HEK293 (cell line): ENCODE measurements at regions not wholly inside any gene's neighbourhood (a gene's known extent, or its start where the extent isn't known, plus 50 kb on each side); places are given as distances from the start of the nearest gene placed in this dataset.

ENCODE experiments used
- CTCF ChIA-PET: fragments of 350-600 bp; formaldehyde crosslinking; extraction: SDS; loops from one replicate; lab custom pipeline; 2021; ENCODE audit warnings: antibody characterized with exemption; lab: Yijun Ruan, JAX
- POLR2A ChIA-PET: fragments of 300-600 bp; formaldehyde crosslinking; extraction: SDS; loops from one replicate; lab custom pipeline; 2020; ENCODE audit warnings: antibody characterized with exemption, inconsistent platforms; lab: Yijun Ruan, JAX
- H3K27ac ChIP-seq: fragments of 200-500 bp; sonication (Bioruptor generic); 2 replicates; pipeline ENCODE4 v1.5.1; 2014; ENCODE audit warnings: low read depth, low read length, control low read depth, inconsistent platforms; ENCODE audit errors: extremely low read depth
- H3K36me3 ChIP-seq, 2 experiments: fragments of 200-500 bp in 1 of 2; sonication (Bioruptor generic) in 1 of 2; 1 replicate in 1 of 2; 2 replicates in 1 of 2; pipeline ENCODE4 v1.5.1; 2014 to 2017; ENCODE audit warnings: inconsistent platforms in 2 of 2, low read length in 2 of 2; ENCODE audit not compliant: control insufficient read depth in 2 of 2, insufficient read depth in 1 of 2
- H3K4me1 ChIP-seq: fragments of 200-500 bp; sonication (Bioruptor generic); 2 replicates; pipeline ENCODE4 v1.5.1; 2014; ENCODE audit warnings: mild to moderate bottlenecking, low read length, inconsistent platforms; ENCODE audit not compliant: control insufficient read depth, insufficient read depth
- H3K4me3 ChIP-seq: 2 replicates; pipeline ENCODE4 v1.5.1; 2011; ENCODE audit warnings: low read depth, mild to moderate bottlenecking, control low read depth, low read length, moderate library complexity
- H3K9me3 ChIP-seq: fragments of 200-500 bp; sonication (Bioruptor generic); 2 replicates; pipeline ENCODE4 v1.5.1; 2014; ENCODE audit warnings: low read depth, low read length, inconsistent platforms; ENCODE audit not compliant: control insufficient read depth, insufficient read depth
- ATF2 ChIP-seq: fragments of 450-650 bp; formaldehyde crosslinking; IDR thresholded peaks from 2 replicates; pipeline ENCODE4 v1.5.1; 2016; ENCODE audit warnings: missing biosample characterization, missing genetic modification characterization, low read depth
- BCL11A ChIP-seq: fragments of 450-650 bp; formaldehyde crosslinking; IDR thresholded peaks from 2 replicates; pipeline ENCODE4 v1.5.1; 2016; ENCODE audit warnings: low read depth, missing biosample characterization, missing genetic modification characterization
- BCL11B ChIP-seq: fragments of 450-650 bp; formaldehyde crosslinking; IDR thresholded peaks from 2 replicates; pipeline ENCODE4 v1.5.1; 2016; ENCODE audit warnings: low read depth, missing biosample characterization, missing genetic modification characterization
- BCL6B ChIP-seq: fragments of 450-650 bp; formaldehyde crosslinking; IDR thresholded peaks from 2 replicates; pipeline ENCODE4 v1.5.1; 2017; ENCODE audit warnings: missing biosample characterization, missing genetic modification characterization
- IKZF3 ChIP-seq: fragments of 450-650 bp; IDR thresholded peaks from 2 replicates; pipeline ENCODE4 v1.5.0; 2018; ENCODE audit warnings: missing biosample characterization, mild to moderate bottlenecking, missing genetic modification characterization, moderate library complexity
- OSR2 ChIP-seq: fragments of 450-650 bp; formaldehyde crosslinking; IDR thresholded peaks from 2 replicates; pipeline ENCODE4 v1.5.1; 2016; ENCODE audit warnings: missing biosample characterization, missing genetic modification characterization
- REPIN1 ChIP-seq: fragments of 450-650 bp; formaldehyde crosslinking; IDR thresholded peaks from 2 replicates; pipeline ENCODE4 v1.5.1; 2017; ENCODE audit warnings: missing biosample characterization, missing genetic modification characterization, low read depth
- SP7 ChIP-seq: fragments of 450-650 bp; formaldehyde crosslinking; IDR thresholded peaks from 2 replicates; pipeline ENCODE4 v1.5.1; 2016; ENCODE audit warnings: missing biosample characterization, missing genetic modification characterization
- WT1 ChIP-seq: fragments of 450-650 bp; formaldehyde crosslinking; IDR thresholded peaks from 2 replicates; pipeline ENCODE4 v1.5.1; 2016; ENCODE audit warnings: missing biosample characterization, missing genetic modification characterization
- ZBTB20 ChIP-seq: fragments of 450-650 bp; formaldehyde crosslinking; IDR thresholded peaks from 2 replicates; pipeline ENCODE4 v1.5.1; 2016; ENCODE audit warnings: missing biosample characterization, missing genetic modification characterization
- ZNF114 ChIP-seq: fragments of 450-650 bp; formaldehyde crosslinking; IDR thresholded peaks from 2 replicates; pipeline ENCODE4 v1.5.0; 2017; ENCODE audit warnings: missing biosample characterization, missing genetic modification characterization
- ZNF132 ChIP-seq: fragments of 450-650 bp; formaldehyde crosslinking; IDR thresholded peaks from 2 replicates; pipeline ENCODE4 v1.5.1; 2017; ENCODE audit warnings: missing biosample characterization, missing genetic modification characterization, borderline replicate concordance
- ZNF146 ChIP-seq: fragments of 450-650 bp; formaldehyde crosslinking; IDR thresholded peaks from 2 replicates; pipeline ENCODE4 v1.5.1; 2016; ENCODE audit warnings: missing biosample characterization, missing genetic modification characterization
- ZNF184 ChIP-seq: fragments of 450-650 bp; IDR thresholded peaks from 2 replicates; pipeline ENCODE4 v1.5.1; 2018; ENCODE audit warnings: missing biosample characterization, mild to moderate bottlenecking, missing genetic modification characterization
- ZNF398 ChIP-seq: fragments of 450-650 bp; formaldehyde crosslinking; IDR thresholded peaks from 2 replicates; pipeline ENCODE4 v1.5.1; 2017; ENCODE audit warnings: missing biosample characterization, missing genetic modification characterization
- ZNF449 ChIP-seq: fragments of 450-650 bp; formaldehyde crosslinking; IDR thresholded peaks from 2 replicates; pipeline ENCODE4 v1.5.1; 2017; ENCODE audit warnings: missing biosample characterization, mild to moderate bottlenecking, missing genetic modification characterization, moderate library complexity
- ZNF501 ChIP-seq: fragments of 450-650 bp; formaldehyde crosslinking; IDR thresholded peaks from 2 replicates; pipeline ENCODE4 v1.5.1; 2016; ENCODE audit warnings: missing biosample characterization, missing genetic modification characterization
- ZNF555 ChIP-seq: fragments of 450-650 bp; formaldehyde crosslinking; conservative IDR thresholded peaks from 2 replicates; pipeline ENCODE4 v1.5.1; 2017; ENCODE audit warnings: missing biosample characterization, mild to moderate bottlenecking, missing genetic modification characterization, inconsistent platforms
- ZNF610 ChIP-seq: fragments of 450-650 bp; formaldehyde crosslinking; IDR thresholded peaks from 2 replicates; pipeline ENCODE4 v1.5.1; 2016; ENCODE audit warnings: missing biosample characterization, missing genetic modification characterization, borderline replicate concordance
- ZNF629 ChIP-seq: fragments of 450-650 bp; formaldehyde crosslinking; IDR thresholded peaks from 2 replicates; pipeline ENCODE4 v1.5.1; 2017; ENCODE audit warnings: missing biosample characterization, missing genetic modification characterization
- TF ChIP-seq, protein P1 (sequence below): fragments of 450-650 bp; formaldehyde crosslinking; IDR thresholded peaks from 2 replicates; pipeline ENCODE4 v1.5.1; 2016; ENCODE audit warnings: missing biosample characterization, missing genetic modification characterization, borderline replicate concordance
- TF ChIP-seq, protein P2 (sequence below): fragments of 450-650 bp; formaldehyde crosslinking; IDR thresholded peaks from 2 replicates; pipeline ENCODE4 v1.5.1; 2016; ENCODE audit warnings: missing biosample characterization, missing genetic modification characterization
- TF ChIP-seq, protein P3 (sequence below): fragments of 450-650 bp; formaldehyde crosslinking; IDR thresholded peaks from 2 replicates; pipeline ENCODE4 v1.5.1; 2016; ENCODE audit warnings: missing biosample characterization, missing genetic modification characterization

DNA sequence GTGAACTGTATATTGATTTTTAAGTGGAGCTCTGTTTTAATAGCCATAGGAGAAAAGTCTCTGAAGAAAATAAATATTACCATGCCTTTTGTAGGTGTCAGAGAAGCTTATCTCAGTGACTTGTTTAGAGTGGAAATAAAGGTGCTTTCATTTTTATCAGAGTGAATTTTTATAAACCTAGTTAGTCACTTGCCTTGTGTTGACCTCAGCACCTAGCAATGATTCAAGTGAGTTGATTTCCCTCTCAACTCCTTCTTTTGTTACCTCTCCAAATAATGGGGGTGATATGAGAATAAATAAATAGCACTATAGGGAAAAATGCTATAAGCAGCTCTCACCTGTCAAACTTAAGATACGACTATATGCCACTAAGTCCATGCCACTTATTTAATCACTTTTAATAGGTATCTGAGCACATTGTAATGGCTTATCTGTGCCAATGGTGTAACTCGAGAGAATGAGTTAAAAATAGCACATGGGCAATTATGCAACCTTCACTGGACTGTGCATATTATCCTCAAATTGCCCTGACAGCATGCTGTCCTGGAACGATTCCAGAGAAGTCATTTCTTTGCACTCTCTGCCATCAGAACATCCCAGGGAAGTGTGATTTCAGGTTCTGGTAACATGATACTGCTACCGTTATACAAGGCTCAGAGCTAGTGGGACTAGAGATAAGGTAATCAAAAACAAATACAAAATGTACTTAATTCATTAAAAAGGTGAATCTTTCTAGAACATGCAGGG is 290.8 kb downstream of the CCDC85A start:
- ChIA-PET CTCF (interaction anchor here (0.6 to 1.1 kb wide), 3 partner anchors 10 to 1633 kb away, joined by 3 to 4 read pairs (median 3); no protein-coding TSS in a partner anchor), POLR2A (no interaction called here)
- H3K27ac ChIP-seq: no peak overlapping the region
- H3K9me3 ChIP-seq: no peaks in the 10 kb centered on the region
- peaks cover 15% of the 10 kb centered on the region for H3K4me1 ChIP-seq
- no peaks in the 10 kb centered on the region for H3K36me3 ChIP-seq
- no peak overlapping the region for H3K4me3 ChIP-seq
- TF ChIP-seq REPIN1 (tag by site-specific recombination) (no peak), WT1 (tag by site-specific recombination) (0 out of 2 replicates have a peak, but pooled peaks have one; percentile 31), ZNF184 (tag by site-specific recombination) (peak; percentile 30; the same call in 1 of the 2 replicates), BCL11B (tag by site-specific recombination) (peak; percentile 64; the same call in 1 of the 2 replicates), BCL6B (tag by site-specific recombination) (peak; percentile 65; the same call in 1 of the 2 replicates), ZNF146 (tag by site-specific recombination) (no peak), ZNF114 (no peak), ZBTB20 (tag by site-specific recombination) (0 out of 2 replicates have a peak, but pooled peaks have one; percentile 20), ZNF610 (tag by site-specific recombination) (peak; percentile 59; the same call in 1 of the 2 replicates), OSR2 (tag by site-specific recombination) (peak; percentile 91), ZNF132 (tag by site-specific recombination) (no peak), BCL11A (tag by site-specific recombination) (peak; percentile 59; the same call in 1 of the 2 replicates), ZNF398 (tag by site-specific recombination) (peak; percentile 36; the same call in 1 of the 2 replicates), ZNF501 (tag by site-specific recombination) (peak; percentile 39; the same call in 1 of the 2 replicates), ATF2 (peak; percentile 44; the same call in 1 of the 2 replicates), IKZF3 (tag by site-specific recombination) (peak; percentile 69), ZNF555 (tag by site-specific recombination) (no peak), ZNF449 (tag by site-specific recombination) (no peak), SP7 (tag by site-specific recombination) (peak; percentile 79), ZNF629 (tag by site-specific recombination) (peak; percentile 77)
- TF ChIP-seq, protein P1, sequence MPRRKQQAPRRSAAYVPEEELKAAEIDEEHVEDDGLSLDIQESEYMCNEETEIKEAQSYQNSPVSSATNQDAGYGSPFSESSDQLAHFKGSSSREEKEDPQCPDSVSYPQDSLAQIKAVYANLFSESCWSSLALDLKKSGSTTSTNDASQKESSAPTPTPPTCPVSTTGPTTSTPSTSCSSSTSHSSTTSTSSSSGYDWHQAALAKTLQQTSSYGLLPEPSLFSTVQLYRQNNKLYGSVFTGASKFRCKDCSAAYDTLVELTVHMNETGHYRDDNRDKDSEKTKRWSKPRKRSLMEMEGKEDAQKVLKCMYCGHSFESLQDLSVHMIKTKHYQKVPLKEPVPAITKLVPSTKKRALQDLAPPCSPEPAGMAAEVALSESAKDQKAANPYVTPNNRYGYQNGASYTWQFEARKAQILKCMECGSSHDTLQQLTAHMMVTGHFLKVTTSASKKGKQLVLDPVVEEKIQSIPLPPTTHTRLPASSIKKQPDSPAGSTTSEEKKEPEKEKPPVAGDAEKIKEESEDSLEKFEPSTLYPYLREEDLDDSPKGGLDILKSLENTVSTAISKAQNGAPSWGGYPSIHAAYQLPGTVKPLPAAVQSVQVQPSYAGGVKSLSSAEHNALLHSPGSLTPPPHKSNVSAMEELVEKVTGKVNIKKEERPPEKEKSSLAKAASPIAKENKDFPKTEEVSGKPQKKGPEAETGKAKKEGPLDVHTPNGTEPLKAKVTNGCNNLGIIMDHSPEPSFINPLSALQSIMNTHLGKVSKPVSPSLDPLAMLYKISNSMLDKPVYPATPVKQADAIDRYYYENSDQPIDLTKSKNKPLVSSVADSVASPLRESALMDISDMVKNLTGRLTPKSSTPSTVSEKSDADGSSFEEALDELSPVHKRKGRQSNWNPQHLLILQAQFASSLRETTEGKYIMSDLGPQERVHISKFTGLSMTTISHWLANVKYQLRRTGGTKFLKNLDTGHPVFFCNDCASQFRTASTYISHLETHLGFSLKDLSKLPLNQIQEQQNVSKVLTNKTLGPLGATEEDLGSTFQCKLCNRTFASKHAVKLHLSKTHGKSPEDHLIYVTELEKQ (tag by site-specific recombination): peak; percentile 57; the same call in 1 of the 2 replicates
- TF ChIP-seq, protein P2, sequence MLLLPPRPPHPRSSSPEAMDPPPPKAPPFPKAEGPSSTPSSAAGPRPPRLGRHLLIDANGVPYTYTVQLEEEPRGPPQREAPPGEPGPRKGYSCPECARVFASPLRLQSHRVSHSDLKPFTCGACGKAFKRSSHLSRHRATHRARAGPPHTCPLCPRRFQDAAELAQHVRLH (tag by site-specific recombination): peak; percentile 80; the same call in 1 of the 2 replicates
- TF ChIP-seq, protein P3, sequence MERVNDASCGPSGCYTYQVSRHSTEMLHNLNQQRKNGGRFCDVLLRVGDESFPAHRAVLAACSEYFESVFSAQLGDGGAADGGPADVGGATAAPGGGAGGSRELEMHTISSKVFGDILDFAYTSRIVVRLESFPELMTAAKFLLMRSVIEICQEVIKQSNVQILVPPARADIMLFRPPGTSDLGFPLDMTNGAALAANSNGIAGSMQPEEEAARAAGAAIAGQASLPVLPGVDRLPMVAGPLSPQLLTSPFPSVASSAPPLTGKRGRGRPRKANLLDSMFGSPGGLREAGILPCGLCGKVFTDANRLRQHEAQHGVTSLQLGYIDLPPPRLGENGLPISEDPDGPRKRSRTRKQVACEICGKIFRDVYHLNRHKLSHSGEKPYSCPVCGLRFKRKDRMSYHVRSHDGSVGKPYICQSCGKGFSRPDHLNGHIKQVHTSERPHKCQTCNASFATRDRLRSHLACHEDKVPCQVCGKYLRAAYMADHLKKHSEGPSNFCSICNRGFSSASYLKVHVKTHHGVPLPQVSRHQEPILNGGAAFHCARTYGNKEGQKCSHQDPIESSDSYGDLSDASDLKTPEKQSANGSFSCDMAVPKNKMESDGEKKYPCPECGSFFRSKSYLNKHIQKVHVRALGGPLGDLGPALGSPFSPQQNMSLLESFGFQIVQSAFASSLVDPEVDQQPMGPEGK (tag by site-specific recombination): peak; percentile 35; the same call in 1 of the 2 replicates
